ENCODE measurements at regions not wholly inside any gene's neighbourhood (a gene's known extent, or its start where the extent isn't known, plus 50 kb on each side); places are given as distances from the start of the nearest gene placed in this dataset.

DNA sequence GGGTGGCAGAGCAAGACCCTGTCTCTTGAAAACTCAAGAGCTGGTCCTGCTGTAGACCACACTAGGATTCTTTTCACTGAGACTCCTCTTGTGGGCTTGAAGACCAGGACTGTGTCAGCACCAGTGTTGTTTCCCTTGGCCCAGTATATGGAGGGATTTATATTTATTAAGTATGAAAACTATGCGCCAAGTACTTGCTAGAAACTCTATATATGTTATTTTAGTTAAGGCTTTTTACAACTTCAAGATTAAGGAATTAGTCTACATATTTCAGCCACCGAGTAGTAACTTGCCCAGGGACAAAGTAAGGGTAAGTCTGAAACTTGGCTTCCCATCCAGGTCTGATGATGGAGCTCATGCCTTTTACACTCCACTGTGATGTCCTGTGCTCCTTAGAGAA lies 488.4 kb downstream of the PCNX1 start:
- Histone ChIP-seq H3K4me1 (no peaks in the 10 kb centered on the region), H3K9me3 (no peaks in the 10 kb centered on the region), H3K36me3 (no peaks in the 10 kb centered on the region), H3K4me3 (no peak overlapping the region), H3K27me3 (no peaks in the 10 kb centered on the region), H3K27ac (no peak overlapping the region)
- ATAC-seq (no peak), DNase-seq (no peak)
- TF ChIP-seq, protein P1, sequence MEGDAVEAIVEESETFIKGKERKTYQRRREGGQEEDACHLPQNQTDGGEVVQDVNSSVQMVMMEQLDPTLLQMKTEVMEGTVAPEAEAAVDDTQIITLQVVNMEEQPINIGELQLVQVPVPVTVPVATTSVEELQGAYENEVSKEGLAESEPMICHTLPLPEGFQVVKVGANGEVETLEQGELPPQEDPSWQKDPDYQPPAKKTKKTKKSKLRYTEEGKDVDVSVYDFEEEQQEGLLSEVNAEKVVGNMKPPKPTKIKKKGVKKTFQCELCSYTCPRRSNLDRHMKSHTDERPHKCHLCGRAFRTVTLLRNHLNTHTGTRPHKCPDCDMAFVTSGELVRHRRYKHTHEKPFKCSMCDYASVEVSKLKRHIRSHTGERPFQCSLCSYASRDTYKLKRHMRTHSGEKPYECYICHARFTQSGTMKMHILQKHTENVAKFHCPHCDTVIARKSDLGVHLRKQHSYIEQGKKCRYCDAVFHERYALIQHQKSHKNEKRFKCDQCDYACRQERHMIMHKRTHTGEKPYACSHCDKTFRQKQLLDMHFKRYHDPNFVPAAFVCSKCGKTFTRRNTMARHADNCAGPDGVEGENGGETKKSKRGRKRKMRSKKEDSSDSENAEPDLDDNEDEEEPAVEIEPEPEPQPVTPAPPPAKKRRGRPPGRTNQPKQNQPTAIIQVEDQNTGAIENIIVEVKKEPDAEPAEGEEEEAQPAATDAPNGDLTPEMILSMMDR (IDR thresholded peaks at IDR 0.05 in 4 of 5, conservative IDR thresholded peaks at IDR 0.05 in 1 of 5), result no peak
- no peak for TF ChIP-seq POLR2A (IDR thresholded peaks at IDR 0.05)
- in situ Hi-C loops (cut with MboI; ENCODE audit: low sequenced_read_pairs in 4 of 4), result no loop called here
- intact Hi-C loops (cut with DNase I; ENCODE audit: low total_unique reads), result no loop called here

DNA sequence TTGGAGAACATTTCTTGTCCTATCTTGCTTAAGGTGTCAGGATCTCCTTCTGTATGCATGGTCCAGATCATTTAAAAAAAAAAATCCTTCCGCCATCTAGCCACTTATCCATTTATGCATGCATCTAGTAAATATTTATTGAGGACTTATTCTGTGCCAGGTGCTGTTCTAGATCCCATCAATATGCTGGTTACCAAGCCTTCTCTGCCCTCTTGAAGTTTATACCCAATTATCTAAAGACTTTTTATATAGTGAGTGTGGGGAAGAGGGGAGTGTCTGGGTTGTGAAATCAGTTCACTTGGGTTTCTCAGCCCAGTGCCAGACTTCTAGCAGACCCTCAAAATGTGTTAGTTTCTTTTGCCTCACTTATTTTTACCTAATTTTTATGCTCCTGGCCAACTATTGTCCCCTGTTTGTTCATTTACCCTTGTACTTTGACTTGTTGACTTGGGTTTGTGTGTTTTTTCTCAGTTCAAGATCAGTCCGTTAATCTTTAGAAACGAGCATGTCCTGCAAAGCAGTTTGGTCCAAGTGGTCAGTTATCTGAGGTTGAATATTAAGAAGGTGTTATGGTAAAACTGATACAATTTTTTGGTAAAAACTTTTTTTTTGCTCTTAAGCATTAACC lies 488.9 kb downstream of the PCNX1 start:
- no peaks in the 10 kb centered on the region for H3K27me3 ChIP-seq
- ATAC-seq, result no peak
- no peak overlapping the region for H3K27ac ChIP-seq
- intact Hi-C loops (cut with DNase I; ENCODE audit: low total_unique reads) (no loop called here), in situ Hi-C loops (cut with MboI; ENCODE audit: low sequenced_read_pairs in 4 of 4) (no loop called here)
- H3K36me3 ChIP-seq, result no peaks in the 10 kb centered on the region
- no peak for TF ChIP-seq POLR2A (IDR thresholded peaks at IDR 0.05)
- TF ChIP-seq, protein P1 (IDR thresholded peaks at IDR 0.05 in 4 of 5, conservative IDR thresholded peaks at IDR 0.05 in 1 of 5), result no peak
- H3K4me1 ChIP-seq, result no peaks in the 10 kb centered on the region
- no peak overlapping the region for H3K4me3 ChIP-seq
- no peak for DNase-seq
- H3K9me3 ChIP-seq, result no peaks in the 10 kb centered on the region

DNA sequence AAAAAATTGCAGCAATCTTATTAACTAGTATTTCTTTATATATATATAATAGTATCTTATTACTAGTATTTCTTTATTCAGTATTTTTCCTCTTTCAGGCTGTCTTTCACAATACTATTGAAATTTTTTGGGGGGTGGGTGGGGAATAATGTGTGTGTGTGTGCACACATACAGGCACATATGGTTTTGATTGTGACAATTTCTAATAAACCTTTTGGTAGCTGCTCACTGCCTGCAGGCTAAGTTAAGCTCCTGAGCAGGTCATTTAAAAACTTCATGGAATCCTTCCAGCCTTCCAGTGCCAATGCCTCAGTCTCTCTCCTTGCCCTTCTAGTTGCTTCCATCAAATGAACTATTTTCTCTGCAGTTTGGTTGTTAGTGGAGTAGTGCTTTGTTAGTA lies 490.1 kb downstream of the PCNX1 start:
- Histone ChIP-seq H3K4me3 (no peak overlapping the region), H3K36me3 (no peaks in the 10 kb centered on the region), H3K27ac (no peak overlapping the region), H3K27me3 (no peaks in the 10 kb centered on the region), H3K4me1 (no peaks in the 10 kb centered on the region), H3K9me3 (no peaks in the 10 kb centered on the region)
- intact Hi-C loops (cut with DNase I; ENCODE audit: low total_unique reads), result no loop called here
- DNase-seq (no peak), ATAC-seq (no peak)
- in situ Hi-C loops (cut with MboI; ENCODE audit: low sequenced_read_pairs in 4 of 4), result no loop called here
- TF ChIP-seq, protein P1 (IDR thresholded peaks at IDR 0.05 in 4 of 5, conservative IDR thresholded peaks at IDR 0.05 in 1 of 5), result no peak
- TF ChIP-seq POLR2A (IDR thresholded peaks at IDR 0.05), result no peak

DNA sequence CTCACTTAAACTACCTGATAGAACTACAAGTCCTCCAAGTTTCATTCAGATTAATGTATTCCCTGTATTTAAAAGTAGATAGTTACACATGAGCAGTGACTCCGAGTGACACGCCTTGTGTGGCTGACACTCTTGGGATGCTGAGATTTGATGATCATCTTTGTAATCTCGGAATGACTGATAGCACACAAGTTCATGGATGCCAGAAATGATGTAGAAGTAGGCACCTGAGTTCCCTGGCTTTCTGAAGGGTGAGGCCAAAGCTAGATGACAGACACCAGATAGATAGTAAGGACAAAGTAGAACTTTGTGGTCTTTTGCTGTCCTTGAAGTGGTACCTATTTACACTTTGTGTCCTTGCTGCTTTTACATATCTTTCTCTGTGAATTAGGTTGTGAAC lies 491.2 kb downstream of the PCNX1 start:
- H3K27ac ChIP-seq, result no peak overlapping the region
- H3K9me3 ChIP-seq, result no peaks in the 10 kb centered on the region
- ATAC-seq (no peak), DNase-seq (no peak)
- H3K36me3 ChIP-seq, result no peaks in the 10 kb centered on the region
- in situ Hi-C loops (cut with MboI; ENCODE audit: low sequenced_read_pairs in 4 of 4), result no loop called here
- no peaks in the 10 kb centered on the region for H3K27me3 ChIP-seq
- TF ChIP-seq, protein P1 (IDR thresholded peaks at IDR 0.05 in 4 of 5, conservative IDR thresholded peaks at IDR 0.05 in 1 of 5), result no peak
- no peak for TF ChIP-seq POLR2A (IDR thresholded peaks at IDR 0.05)
- no peak overlapping the region for H3K4me3 ChIP-seq
- intact Hi-C loops (cut with DNase I; ENCODE audit: low total_unique reads), result no loop called here
- no peaks in the 10 kb centered on the region for H3K4me1 ChIP-seq

DNA sequence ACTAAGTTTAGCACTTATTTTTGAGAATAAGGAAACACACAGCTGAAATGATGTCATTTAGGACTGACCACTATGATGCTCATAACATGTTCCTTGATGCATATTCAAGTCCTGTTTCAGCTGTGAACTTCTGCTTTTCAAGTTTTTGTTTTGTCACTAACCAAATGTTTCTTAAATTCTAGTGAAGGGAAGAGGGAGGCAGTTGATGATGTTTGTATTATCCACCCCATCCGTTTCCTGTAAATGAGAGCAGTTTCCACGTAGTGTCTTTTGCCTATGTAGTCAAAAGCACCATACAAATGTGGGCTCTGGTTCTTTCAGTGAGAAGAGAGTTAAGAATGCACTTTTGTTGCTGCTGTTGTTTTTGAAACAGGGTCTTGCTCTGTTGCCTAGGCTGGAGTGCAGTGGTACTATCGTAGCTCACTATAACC lies 491.8 kb downstream of the PCNX1 start:
- intact Hi-C loops (cut with DNase I; ENCODE audit: low total_unique reads), result no loop called here
- Histone ChIP-seq H3K27me3 (no peaks in the 10 kb centered on the region), H3K9me3 (no peaks in the 10 kb centered on the region), H3K27ac (no peak overlapping the region), H3K36me3 (no peaks in the 10 kb centered on the region), H3K4me1 (no peaks in the 10 kb centered on the region), H3K4me3 (no peak overlapping the region)
- TF ChIP-seq POLR2A (IDR thresholded peaks at IDR 0.05), result no peak
- TF ChIP-seq, protein P1 (IDR thresholded peaks at IDR 0.05 in 4 of 5, conservative IDR thresholded peaks at IDR 0.05 in 1 of 5), result no peak
- ATAC-seq (peak in 1 of 2 donors; percentile 30), DNase-seq (no peak)
- in situ Hi-C loops (cut with MboI; ENCODE audit: low sequenced_read_pairs in 4 of 4), result no loop called here

All from gastrocnemius medialis (tissue), 4 donors.